HG03378 (cell line): ENCODE measurements at regions not wholly inside any gene's neighbourhood (a gene's known extent, or its start where the extent isn't known, plus 50 kb on each side); places are given as distances from the start of the nearest gene placed in this dataset.

ENCODE experiments used
- ATAC-seq: cut with Tn5 transposase; IDR thresholded peaks from one replicate; pipeline ENCODE4 v1.9.1; 2021; ENCODE audit warnings: mild to moderate bottlenecking, moderate library complexity; ENCODE audit not compliant: unreplicated experiment

DNA sequence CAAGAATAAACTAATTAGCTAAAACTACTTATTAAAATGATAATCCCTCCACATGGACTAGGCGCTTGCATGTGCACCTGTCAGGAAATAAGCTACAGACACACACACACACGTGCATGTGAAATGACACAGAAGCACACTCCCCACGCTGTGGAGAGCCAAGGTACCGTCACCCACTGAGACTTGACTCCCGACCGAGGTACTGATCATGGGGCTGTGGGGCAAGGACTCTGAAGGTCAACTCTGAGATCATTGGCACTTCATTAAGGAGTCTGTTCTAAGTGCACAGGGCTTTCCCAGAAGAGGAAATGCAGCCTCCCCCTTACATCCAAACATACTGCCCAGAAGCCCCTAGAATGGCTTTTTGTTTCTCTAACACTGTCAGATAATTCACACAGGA is 264.4 kb upstream of the WWC1 start:
- ATAC-seq: no peak

DNA sequence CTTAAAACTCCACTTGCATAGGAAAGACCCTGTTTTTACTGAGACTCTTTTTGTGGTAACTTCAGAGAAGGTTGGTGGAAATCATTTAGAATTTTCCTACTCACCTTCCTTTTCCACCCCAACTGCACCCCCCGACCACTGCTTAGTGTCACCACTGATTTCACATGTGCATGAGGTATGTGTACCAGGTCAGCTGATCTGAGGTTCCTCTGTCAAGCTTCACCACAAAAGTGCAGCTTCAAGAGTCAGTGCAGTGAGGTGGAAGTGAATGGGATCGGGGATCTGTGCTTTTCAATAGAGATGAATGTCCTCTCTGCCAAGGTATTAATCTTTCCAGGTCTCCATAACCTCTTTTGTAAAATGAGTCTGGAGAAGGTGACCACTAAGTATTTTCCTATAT is 260.5 kb upstream of the WWC1 start:
- ATAC-seq: no peak

DNA sequence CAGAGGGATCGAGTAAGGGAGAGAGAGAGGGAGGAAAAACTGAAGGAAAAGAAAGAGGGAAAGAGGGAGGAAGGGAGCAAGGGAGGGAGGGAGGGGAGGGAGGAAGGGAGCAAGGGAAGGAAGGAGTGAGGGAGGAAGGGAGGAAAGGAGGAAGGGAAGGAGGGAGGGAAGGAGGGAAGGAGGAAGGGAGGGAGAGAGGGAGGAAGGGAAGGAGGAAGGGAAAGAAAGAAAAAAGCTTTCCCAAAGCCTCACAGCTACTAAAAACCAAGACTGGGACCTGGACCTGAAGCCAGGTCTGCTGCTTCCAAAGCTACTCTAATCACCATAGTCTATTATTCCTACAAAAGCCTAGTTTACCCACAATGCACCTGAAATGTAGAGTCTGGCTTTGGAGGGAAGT is 259.8 kb upstream of the WWC1 start:
- no peak for ATAC-seq

DNA sequence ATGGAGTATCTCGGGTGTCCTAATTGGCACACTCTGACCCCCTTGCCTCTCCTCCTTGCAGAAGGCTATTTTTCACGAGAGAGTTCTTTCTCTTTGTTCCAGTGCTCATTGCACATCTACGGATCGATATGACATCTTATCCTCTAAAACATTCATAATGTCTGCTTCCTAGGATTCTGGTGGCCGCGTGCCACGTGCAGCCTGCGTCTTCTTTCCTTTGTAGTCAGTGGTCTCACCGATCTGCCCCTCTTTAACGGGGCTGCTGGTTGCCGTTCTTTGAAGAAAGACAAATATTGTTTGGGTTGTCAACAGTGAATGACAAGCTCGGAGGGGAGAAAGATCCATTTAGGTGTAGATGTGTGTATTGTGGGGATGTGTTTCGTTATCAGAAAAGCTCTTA is 252.4 kb upstream of the WWC1 start:
- ATAC-seq: no peak

DNA sequence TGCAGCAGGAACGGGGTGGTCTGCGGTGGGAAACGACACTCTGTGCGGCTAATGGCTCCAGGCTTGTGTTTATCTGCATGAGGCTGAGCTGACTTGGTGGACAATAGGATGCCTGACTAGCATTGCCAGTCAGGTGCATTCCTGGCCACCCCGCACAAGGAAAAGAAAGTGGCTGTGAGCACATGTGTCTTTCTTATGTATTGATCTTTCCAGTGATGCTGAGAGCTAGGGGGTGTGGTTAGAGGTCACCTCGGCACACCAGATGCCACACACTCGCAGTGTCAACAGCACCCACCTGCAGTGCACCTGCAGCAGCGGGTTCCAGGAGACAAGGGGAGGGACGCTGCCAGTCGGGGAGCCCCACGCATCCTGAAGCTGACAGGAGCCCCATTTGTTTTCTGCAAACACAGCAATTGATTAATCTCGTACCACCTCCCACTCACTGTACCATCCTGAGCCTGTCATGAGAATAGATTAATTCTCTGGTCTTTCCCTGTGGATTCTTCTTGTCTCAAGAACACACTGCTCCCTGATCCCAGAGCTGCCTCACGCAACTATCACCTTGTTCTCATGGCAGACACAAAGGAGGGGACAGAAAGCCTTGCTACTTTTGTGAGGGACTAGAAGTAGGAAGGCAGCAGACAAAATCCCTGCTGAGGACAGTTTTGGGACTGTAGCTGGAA is 251.7 kb upstream of the WWC1 start:
- ATAC-seq: no peak

DNA sequence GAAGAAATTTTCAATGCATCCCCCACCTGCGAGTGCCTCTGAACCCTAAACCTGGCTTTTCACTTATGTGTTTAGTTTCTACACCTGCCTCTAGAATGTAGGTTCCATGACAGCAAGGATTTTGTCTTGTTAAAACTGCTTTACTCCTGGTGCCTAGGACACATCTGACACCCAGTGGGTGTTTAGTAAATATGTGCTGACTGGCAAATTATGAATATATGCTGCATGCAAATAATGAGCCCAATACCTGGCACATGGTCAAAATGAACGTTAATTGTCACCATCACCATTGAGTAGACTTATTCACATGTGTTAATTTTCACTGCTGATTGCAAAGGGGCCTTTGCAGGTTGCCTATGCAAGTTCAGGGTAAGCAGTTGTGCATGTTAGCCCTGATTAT is 249.9 kb upstream of the WWC1 start:
- no peak for ATAC-seq

DNA sequence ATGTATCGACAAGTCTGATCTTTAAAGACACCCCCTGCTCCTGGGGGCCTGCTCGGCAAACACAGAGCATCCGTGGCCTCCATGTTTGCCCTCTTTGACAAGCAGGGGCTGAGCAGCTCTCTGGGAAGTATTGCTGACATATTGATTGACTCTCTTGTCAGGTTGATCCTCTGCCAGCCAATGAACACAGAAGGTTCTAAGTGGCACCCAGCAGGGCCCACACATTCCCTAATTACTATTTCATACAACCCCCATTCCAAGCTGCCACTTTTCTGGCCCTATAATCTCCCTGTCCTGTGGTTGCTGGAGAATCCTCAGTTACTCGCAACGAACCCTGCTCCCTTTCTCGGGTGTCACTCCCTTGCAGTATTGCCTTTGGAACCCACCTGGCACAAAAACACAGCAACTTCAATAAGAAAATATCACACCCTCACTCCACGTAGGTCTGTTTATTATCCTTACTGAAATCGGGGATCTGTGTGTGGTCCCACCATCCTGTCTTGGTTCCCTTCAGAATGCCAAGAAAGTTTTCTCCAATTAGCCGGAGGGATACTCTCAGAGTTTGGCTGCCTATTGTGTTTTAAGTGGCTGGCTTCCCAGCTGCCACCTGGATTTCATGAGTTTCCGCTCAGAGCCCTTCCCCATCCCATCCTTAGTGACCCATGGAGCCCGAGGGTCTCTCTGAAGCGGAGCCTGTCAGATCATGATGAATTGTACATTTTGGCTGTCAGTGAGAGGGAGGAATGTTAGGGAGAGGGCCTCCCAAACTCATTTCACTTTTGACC is 249.0 kb upstream of the WWC1 start:
- no peak for ATAC-seq

DNA sequence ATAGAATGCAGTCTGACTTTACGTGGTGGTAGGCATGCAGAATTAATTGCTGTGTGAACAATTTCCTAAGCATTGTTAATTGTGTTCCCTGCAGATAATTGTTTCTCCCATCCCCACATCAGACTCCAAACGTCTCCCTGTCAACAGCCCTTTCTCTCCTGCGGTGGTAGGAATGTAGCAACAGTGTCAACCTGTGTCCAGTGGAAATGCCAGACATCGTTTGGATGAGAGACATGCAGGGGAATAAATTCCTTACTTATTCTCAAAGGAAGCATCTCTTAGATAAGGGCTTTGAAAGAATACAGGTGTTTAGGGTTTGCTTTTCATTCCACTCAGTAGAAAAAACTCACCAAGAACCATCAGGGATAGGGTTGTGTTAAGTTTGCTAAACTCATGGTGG is 245.3 kb upstream of the WWC1 start:
- ATAC-seq: no peak

DNA sequence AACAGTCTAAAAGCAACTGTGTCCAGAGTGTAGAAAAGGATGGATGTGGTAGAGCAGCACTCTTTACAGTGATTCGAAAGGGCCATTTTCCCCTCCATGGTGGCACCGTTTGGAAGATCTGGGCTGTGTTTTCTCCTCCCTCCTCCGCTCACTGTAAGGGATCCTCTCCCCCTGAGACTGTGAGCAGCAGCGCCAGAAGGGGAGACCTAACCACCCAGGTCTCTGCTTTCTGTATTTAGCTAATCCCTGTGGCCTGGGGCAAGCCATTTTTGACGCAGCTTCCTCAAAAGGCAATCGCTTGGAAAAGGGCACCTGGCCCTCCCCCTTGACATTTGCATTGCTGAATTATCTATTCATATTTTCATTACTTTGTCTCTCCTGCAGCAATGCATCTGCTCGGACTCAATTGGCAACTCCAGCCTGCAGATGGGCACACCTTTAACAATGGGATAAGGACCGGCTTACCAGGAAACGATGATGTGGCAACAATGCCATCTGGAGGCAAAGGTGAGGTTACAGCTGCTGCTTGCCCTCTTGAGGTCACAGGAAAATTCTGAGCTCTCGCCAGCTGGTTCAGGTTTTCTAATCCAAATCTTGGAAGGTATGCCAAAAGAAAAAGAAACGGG is 244.3 kb upstream of the WWC1 start:
- no peak for ATAC-seq

DNA sequence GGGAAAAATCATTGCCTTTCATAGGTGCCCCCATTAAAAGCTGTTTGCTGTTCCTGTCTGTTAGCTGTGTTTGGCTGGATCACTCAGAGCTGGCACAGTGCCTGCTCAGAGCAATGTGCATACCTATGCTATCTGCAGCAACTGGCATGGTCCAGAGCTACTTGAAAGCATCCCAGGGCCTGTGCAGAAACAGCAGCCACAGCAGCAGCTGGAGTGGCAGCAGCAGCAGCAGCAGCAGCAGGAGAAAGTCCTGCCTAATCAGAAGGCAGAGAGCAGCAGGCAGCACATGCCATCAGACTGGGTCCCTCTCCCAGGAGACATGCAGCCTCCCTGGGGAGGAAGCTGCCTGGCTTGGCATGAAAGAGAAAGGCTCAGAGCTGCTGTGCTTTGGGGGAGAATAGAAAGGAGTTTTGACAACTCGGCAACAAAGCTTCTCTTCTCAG is 243.8 kb upstream of the WWC1 start:
- ATAC-seq: no peak

DNA sequence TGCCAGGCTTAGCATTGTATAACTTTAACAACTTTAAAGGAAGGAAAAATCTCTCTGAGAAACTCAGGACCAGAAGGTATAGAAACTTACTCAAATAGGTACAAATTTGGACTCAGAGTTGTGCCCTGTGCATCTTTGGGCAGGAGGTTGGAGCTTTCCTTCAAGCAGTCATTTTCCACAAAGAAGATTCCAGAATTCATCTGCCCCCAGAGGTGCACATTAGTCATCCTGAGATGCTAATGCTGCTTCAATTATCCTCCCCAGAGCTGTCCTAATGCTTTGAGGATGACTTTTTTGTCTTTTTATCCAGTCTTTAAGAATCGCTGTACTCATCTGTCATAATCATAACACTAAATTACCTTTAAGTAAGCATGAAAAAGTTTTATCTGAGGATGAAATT is 243.0 kb upstream of the WWC1 start:
- ATAC-seq: no peak

DNA sequence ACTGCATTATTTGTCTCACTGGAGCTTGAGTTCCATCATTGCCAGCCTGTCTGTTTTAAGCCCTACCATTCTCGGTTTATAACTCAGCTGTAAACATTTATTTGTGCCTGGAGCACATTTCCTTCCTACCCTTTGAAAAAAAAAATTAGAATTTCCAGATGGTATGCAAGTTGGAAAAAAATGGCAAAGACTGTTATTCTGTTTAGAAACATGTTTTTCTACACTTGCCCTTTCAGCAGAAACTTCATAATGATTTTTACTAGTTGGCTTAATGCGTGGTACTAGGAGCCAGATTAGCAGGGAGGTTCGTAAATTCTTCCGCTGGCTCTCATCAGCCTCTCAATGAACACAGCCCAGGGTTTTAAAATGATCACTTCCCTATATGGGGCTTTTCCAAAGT is 238.8 kb upstream of the WWC1 start:
- ATAC-seq: no peak

DNA sequence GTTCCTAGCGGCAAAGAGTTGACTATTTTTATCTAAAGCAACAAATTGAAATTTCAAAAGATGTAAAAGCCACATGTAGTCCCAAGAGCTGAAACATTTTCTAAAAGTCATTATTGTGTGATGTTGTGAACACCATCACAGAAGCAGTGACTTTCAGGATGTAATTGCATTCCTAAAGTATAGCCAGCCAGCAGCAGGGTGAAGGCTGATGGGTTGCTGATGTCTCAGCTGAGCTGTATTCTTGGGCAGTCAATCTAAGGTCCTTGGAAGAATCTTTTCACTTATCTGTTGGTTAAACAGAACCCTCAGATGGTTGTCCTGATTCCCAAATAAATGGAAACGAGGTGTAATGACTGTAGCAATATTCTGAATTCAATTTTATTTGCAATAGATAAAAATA is 237.4 kb upstream of the WWC1 start:
- ATAC-seq: no peak

DNA sequence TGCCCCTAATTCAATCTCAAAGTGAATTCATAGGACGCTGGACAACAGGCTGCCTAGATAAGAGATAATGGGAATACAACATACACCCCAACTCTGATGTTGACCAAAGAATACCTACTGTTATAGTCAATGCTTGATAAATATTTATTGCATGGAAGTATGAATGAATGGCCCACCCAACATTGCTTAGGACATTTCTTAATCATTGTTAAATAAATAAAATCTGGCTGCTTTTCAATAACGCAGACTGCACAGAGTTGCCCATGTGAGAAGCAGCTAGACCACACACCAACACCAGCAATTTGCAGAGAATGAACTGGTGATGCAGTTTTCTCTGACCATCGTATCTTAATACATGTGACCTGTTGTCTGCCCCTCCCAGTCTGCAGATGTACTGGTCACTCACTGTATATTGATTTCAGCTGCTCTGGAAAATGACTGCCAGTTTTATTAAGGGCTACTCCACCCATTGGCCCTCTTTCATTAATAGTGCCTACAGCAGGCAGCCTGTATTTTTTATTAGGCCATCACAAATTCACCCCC is 236.2 kb upstream of the WWC1 start:
- ATAC-seq: no peak

DNA sequence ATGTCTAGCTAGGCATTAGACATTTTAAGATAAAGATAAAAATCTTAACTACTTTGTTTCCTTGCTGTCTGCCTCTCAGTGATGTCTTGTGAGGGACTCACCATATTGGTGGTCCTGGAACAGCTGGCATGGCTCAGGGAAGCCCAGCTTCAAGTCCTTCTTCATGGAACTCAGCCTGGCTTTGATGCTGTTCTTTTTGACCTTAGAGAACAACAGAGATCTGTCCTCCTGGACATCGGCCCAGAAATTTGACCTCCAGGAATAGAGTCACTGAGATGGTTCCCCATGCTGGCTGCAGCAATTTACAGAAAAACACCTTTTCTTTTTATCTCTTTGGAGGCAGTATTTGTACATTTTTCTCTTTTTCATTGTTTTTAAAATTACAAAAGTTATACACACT is 235.5 kb upstream of the WWC1 start:
- no peak for ATAC-seq

DNA sequence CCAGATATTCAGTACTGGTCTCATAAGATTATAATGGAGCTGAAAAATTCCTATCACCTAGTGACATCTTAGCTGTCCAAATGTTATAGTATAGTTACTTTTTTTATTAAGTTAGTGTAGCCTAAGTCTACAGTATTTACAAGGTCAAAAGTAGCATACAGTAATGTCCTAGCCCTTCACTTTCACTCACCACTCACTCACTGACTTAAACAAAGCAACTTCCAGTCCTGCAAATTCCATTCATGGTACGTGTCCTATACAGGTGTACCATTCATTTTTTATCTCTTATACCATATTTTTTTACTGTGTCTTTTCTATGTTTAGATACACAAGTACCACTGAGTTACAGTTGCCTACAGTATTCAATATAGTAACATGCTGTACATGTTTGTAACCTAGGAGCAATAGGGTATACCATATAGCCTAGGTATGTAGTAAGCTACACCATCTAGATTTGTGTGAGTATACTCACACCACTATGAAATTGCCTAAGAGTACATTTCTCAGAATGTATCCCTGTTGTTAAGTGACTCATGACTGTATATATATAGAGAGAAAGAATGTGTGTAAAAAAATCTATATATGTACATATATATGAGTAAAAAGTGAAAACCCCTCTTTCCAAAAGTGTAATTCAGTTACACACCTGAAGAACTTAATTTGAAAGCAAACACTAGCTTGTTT is 234.8 kb upstream of the WWC1 start:
- ATAC-seq: no peak

DNA sequence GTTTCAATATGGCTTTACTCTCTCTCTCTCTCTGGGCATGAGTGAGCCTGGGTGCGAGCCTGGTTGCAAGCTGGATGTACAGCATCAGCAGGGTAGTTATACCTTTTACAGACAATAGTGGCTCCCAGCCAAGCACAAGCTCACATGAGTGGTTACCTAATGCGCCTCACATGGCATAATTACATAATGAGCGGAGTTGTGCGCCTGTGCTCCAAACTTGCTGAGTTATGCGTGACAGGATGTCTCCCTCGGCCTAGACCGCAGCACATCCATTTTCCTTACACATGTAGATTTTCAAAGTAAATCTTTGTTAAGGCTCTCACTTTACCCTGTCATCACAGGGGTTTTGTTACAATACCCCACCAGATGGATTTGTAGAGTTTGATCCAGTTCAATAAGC is 233.5 kb upstream of the WWC1 start:
- no peak for ATAC-seq

DNA sequence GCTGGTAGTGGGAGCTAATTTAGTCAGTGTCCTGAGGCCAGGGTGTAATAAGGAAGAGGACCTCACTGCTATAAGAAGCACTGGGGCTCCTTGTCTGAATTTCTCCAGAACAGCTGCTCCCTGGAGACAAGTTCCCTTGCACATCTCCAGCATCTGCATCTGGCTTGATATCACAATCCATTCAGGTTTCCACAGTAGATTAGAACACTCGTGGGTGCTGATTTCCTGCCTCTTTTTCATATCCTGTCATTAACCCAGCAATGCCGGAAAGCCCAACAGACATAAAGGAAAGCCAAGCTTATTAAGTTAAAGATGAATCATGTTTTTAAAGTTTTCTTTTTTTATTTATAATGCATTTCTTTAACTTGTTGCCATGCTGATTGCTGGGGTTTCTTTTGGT is 232.3 kb upstream of the WWC1 start:
- ATAC-seq: no peak

DNA sequence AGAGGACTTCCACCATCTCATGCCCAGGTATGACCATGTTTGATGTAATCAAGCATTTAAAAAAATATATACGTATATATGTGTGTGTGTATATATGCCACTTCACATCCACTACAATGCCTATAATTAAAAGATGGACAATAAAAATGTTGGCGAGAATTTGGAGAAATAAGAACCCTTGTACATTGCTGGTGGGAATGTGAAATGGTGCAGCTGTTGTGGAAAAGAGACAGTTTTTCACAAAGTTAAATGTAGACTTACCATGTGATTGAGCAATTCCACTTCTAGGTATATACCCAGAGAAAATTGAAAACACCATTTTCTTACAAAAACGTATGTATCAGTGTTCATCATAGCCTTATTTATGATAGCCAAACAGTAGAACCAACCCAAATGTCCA is 229.2 kb upstream of the WWC1 start:
- ATAC-seq: no peak

DNA sequence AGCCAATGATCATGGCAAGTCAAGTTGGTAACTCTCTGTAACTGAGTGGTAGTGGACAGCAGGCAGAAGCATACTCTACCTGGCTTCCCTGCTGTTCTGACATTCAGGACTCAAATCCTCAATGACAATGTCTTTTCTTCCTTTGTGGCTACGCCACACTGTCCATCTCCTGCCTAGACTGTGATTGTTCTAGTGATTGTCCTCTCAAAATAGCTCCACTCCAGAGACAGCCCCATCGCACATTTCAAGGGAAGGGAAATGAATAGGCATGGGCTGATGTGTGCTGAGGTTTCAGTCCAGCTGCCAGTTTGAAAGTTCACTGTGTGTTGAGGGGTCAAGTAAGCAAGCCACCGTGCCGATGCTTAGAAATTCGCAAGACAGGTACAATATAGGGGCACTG is 227.0 kb upstream of the WWC1 start:
- ATAC-seq: no peak

DNA sequence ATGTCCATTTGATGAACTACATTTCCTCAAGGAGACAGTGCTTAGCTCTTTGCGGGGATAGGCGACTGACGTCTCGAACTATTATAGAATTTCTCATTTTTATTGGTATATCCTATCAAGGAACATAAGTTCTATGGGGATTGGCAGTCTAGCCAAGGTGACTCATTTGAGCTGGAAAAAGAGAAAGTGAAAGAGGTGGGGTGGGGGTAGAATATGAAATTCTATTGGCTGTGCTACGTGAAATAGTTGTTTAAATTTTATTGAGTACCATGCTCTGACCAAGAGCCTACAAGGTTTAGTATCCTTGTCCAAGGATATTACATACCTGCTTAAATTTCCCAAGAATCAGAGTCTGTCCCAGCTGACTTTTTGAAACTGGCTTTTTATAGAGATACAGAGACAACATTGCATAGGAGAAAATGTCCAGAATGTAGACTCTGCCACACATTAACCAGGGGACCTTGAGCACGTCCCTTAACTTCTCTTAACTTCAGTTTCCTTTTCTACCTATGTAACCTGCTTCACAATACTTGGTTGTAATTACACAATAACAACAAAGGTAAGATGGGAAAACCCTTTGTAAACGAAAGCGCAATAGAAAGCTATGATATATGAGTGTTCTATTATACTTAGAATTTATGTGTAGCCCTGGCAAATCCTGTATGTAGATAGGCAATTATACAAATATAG is 226.4 kb upstream of the WWC1 start:
- ATAC-seq: no peak
